GM12878 (cell line): ENCODE measurements at regions not wholly inside any gene's neighbourhood (a gene's known extent, or its start where the extent isn't known, plus 50 kb on each side); places are given as distances from the start of the nearest gene placed in this dataset.

Experiments used
- BCL11A ChIP-seq: IDR thresholded peaks from 2 replicates; pipeline ENCODE4 v1.6.1; 2011; ENCODE audit warnings: low read depth, low read length
- BHLHE40 ChIP-seq, 2 experiments: fragments of 450-650 bp in 1 of 2; IDR thresholded peaks; 2 replicates each; pipeline ENCODE4 v1.6.1; 2011 to 2017; ENCODE audit warnings: low read depth in 2 of 2, borderline replicate concordance in 1 of 2, improper control_type of control experiment in 1 of 2, low read length in 1 of 2, mild to moderate bottlenecking in 1 of 2
- CEBPB ChIP-seq, 2 experiments: fragments of 150-350 bp in 1 of 2; IDR thresholded peaks; 2 replicates each; pipeline ENCODE4 v1.6.1; 2012 to 2014; ENCODE audit warnings: low read depth in 2 of 2, low read length in 2 of 2, borderline replicate concordance in 1 of 2, inconsistent platforms in 1 of 2
- EGR1 ChIP-seq, 2 experiments: IDR thresholded peaks; 1 replicate in 1 of 2; 2 replicates in 1 of 2; pipeline ENCODE4 v1.6.1; 2011 to 2012; ENCODE audit warnings: low read depth in 2 of 2, low read length in 2 of 2, borderline replicate concordance in 1 of 2, mild to moderate bottlenecking in 1 of 2, moderate library complexity in 1 of 2
- EZH2 ChIP-seq: IDR thresholded peaks from 2 replicates; pipeline ENCODE4 v1.6.1; 2012; ENCODE audit warnings: low read depth, mild to moderate bottlenecking, control low read depth, inconsistent platforms, low read length, borderline replicate concordance; ENCODE audit not compliant: control insufficient read depth
- JUND ChIP-seq: IDR thresholded peaks from 2 replicates; pipeline ENCODE4 v1.6.1; 2012; ENCODE audit warnings: low read depth, mild to moderate bottlenecking, low read length, improper control_type of control experiment, moderate library complexity
- MXI1 ChIP-seq: fragments of 150-350 bp; IDR thresholded peaks from 2 replicates; pipeline ENCODE4 v1.6.1; 2011; ENCODE audit warnings: low read depth, mild to moderate bottlenecking, inconsistent platforms, low read length, improper control_type of control experiment
- MYC ChIP-seq: IDR thresholded peaks from 2 replicates; pipeline ENCODE4 v1.6.1; 2011; ENCODE audit warnings: mild to moderate bottlenecking, low read length, moderate library complexity, inconsistent platforms; ENCODE audit not compliant: insufficient read depth, insufficient replicate concordance, insufficient read length, severe bottlenecking
- PKNOX1 ChIP-seq: fragments of 450-650 bp; IDR thresholded peaks from 2 replicates; pipeline ENCODE4 v1.6.1; 2016; ENCODE audit warnings: mild to moderate bottlenecking
- POLR2A ChIP-seq: IDR thresholded peaks from 2 replicates; pipeline ENCODE4 v1.6.1; 2011; ENCODE audit warnings: low read depth, mild to moderate bottlenecking, low read length
- POLR2AphosphoS5 ChIP-seq: IDR thresholded peaks from 2 replicates; pipeline ENCODE4 v1.6.1; 2011; ENCODE audit warnings: mild to moderate bottlenecking, low read length, inconsistent platforms
- RB1 ChIP-seq: fragments of 450-650 bp; formaldehyde crosslinking; IDR thresholded peaks from 2 replicates; pipeline ENCODE4 v1.6.1; 2017; ENCODE audit warnings: mild to moderate bottlenecking, borderline replicate concordance
- RFX5 ChIP-seq: IDR thresholded peaks from 2 replicates; pipeline ENCODE4 v1.6.1; 2011; ENCODE audit warnings: low read depth, low read length, improper control_type of control experiment
- TCF7 ChIP-seq: IDR thresholded peaks from 2 replicates; pipeline ENCODE4 v1.6.1; 2014; ENCODE audit warnings: antibody characterized with exemption, borderline replicate concordance

GRCh38 chr18:67199993-67200617 lies 316.4 kb downstream of the DSEL start:
- TF ChIP-seq MXI1 (no peak), EZH2 (no peak), EGR1 (IDR thresholded peaks at IDR 0.05; ENCODE audit: borderline replicate concordance in 1 of 2, low read depth in 2 of 2, low read length in 2 of 2) (no peak), MYC (no peak), POLR2AphosphoS5 (no peak), BHLHE40 (IDR thresholded peaks at IDR 0.05; ENCODE audit: borderline replicate concordance in 1 of 2, low read depth in 2 of 2, low read length in 1 of 2) (no peak), RFX5 (no peak), TCF7 (no peak), CEBPB (IDR thresholded peaks at IDR 0.05; ENCODE audit: borderline replicate concordance in 1 of 2, low read depth in 2 of 2, low read length in 2 of 2) (no peak), POLR2A (no peak), RB1 (no peak), PKNOX1 (no peak), BCL11A (no peak), JUND (no peak)
